Spleen (tissue), 11 donors: ENCODE measurements at regions not wholly inside any gene's neighbourhood (a gene's known extent, or its start where the extent isn't known, plus 50 kb on each side); places are given as distances from the start of the nearest gene placed in this dataset.

Experiments used
- DNase-seq: peaks from one replicate; pipeline ENCODE4 v3.0.0-alpha.2; 2020
- H3K27ac ChIP-seq, 8 donors: fragments of 200-600 bp; sonication (generic) in 7 of 8; 1 replicate in 4 of 8; 2 replicates in 4 of 8; pipeline versions ENCODE4 v1.5.0 to v1.8.0; 2016 to 2021; ENCODE audit warnings: inconsistent platforms in 4 of 8, mild to moderate bottlenecking in 4 of 8, moderate library complexity in 1 of 8
- H3K27me3 ChIP-seq, 7 donors: fragments of 200-600 bp; sonication (generic) in 6 of 7; replicated peaks in 1 of 7; 1 replicate in 4 of 7; 2 replicates in 3 of 7; pipeline versions ENCODE4 v1.5.0 to v1.8.0; 2016 to 2021; ENCODE audit warnings: inconsistent platforms in 3 of 7, mild to moderate bottlenecking in 1 of 7
- H3K36me3 ChIP-seq, 6 donors: fragments of 200-600 bp; sonication (generic) in 5 of 6; 1 replicate in 4 of 6; 2 replicates in 2 of 6; pipeline versions ENCODE4 v1.5.0 to v1.8.0; 2016 to 2021; ENCODE audit warnings: inconsistent platforms in 2 of 6
- H3K4me1 ChIP-seq, 6 donors: fragments of 200-600 bp; sonication (generic) in 5 of 6; 1 replicate in 3 of 6; 2 replicates in 3 of 6; pipeline versions ENCODE4 v1.5.0 to v1.8.0; 2016 to 2021; ENCODE audit warnings: inconsistent platforms in 3 of 6
- H3K4me3 ChIP-seq, 8 donors: fragments of 200-600 bp; sonication (generic) in 7 of 8; 1 replicate in 4 of 8; 2 replicates in 4 of 8; pipeline versions ENCODE4 v1.5.0 to v1.8.0; 2016 to 2021; ENCODE audit warnings: inconsistent platforms in 4 of 8, mild to moderate bottlenecking in 4 of 8, moderate library complexity in 2 of 8
- H3K9me3 ChIP-seq, 8 donors: fragments of 200-600 bp; sonication (generic) in 7 of 8; 1 replicate in 4 of 8; 2 replicates in 4 of 8; pipeline versions ENCODE4 v1.5.0 to v1.8.0; 2016 to 2021; ENCODE audit warnings: inconsistent platforms in 4 of 8
- POLR2A ChIP-seq, 3 donors: fragments of 450-650 bp; IDR thresholded peaks; one replicate each; pipeline ENCODE4 v1.5.1; 2017; ENCODE audit warnings: antibody characterized with exemption in 3 of 3, mild to moderate bottlenecking in 1 of 3
- POLR2AphosphoS5 ChIP-seq, 3 donors: sonication (generic); formaldehyde crosslinking; IDR thresholded peaks; one replicate each; pipeline ENCODE4 v1.5.1; 2017; ENCODE audit warnings: antibody characterized with exemption in 3 of 3
- WGBS, 5 donors: extraction: QIAGEN DNeasy Blood & Tissue Kit in 3 of 5; methylation state at CpG; one replicate each; pipeline versions ENCODE4 v1.1.5 to v1.1.7; 2013 to 2018; 5-methylcytosine and 5-hydroxymethylcytosine counted together
- intact Hi-C: fragments of 100-400 bp; cut with DNase I; formaldehyde crosslinking; loops from one replicate; pipeline ENCODE4 v1.15.0; 2023; ENCODE audit warnings: low total_unique reads
- TF ChIP-seq, protein P1 (sequence below), 11 experiments: fragments of 200-600 bp in 7 of 11; fragments of 450-650 bp in 4 of 11; sonication (generic) in 4 of 11; IDR thresholded peaks in 8 of 11; conservative IDR thresholded peaks in 3 of 11; 1 replicate in 7 of 11; 2 replicates in 4 of 11; pipeline versions ENCODE4 v1.4.0 to v1.8.0; 2016 to 2021; ENCODE audit warnings: antibody characterized with exemption in 11 of 11, inconsistent platforms in 4 of 11, mild to moderate bottlenecking in 1 of 11
- donor health status: healthy with polysubstance abuse.
- donor health status: DM: no; HTN: no; CAD: no; lungs with moderate emphysema.
- donor health status: DM: no; HTN: no; CAD: no.
- donor health status: Bipolar disorder and iron deficiency.
- donor health status: healthy.
- donor health status: DM: no; HTN: no; CAD: no.
- donor health status: DM: yes; HTN: yes; CAD: no.

DNA sequence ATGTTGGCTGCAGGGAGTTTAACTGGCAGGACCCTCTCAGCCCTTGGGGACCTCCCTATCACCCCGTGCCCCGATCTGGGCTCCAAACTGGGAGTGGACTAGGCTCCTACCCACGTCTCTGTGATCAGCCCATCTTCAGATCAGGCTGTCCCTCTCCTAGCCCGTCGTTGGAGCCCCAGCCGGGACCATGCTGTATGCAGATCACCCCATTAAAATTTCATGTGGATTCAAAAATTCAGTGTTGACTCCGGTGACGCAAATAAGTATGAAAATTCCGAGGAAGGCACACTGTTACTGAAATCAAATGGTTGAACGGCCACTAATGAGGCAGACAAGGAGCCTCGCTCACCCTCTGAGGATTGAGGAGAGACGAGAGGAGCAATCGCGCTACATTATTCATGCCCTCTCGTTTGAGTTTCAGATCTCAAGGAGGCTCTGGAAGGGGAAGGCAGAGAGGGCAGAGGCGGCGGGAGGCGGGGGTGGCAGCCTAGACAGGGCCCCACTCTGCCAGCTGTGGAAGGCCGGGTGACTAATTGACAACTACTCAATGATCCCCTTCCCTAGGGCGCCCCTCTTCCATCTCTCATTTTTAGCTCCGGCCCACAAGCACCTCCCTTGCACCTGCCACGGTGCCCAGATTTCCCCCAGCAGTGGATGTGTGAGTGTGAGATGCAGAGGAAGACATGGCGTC lies 255.4 kb downstream of the MIAT start:
- WGBS, 5 donors, result 38 to 45% (median 40%) methylated on average over 23 of the region's 23 CpGs
- peaks cover 0 to 10% (median 5%) of the 10 kb centered on the region in 8 donors for H3K9me3 ChIP-seq
- H3K36me3 ChIP-seq, result no peaks in the 10 kb centered on the region
- H3K4me3 ChIP-seq, result no peak overlapping the region
- H3K4me1 ChIP-seq, result no peaks in the 10 kb centered on the region
- no peak for DNase-seq
- peaks cover 0 to 36% (median 4%) of the 10 kb centered on the region in 7 donors for H3K27me3 ChIP-seq
- intact Hi-C loops, result no loop called here
- no peak overlapping the region for H3K27ac ChIP-seq
- TF ChIP-seq POLR2A (IDR thresholded peaks at IDR 0.05), result no peak
- TF ChIP-seq POLR2AphosphoS5 (IDR thresholded peaks at IDR 0.05), result no peak
- TF ChIP-seq, protein P1, sequence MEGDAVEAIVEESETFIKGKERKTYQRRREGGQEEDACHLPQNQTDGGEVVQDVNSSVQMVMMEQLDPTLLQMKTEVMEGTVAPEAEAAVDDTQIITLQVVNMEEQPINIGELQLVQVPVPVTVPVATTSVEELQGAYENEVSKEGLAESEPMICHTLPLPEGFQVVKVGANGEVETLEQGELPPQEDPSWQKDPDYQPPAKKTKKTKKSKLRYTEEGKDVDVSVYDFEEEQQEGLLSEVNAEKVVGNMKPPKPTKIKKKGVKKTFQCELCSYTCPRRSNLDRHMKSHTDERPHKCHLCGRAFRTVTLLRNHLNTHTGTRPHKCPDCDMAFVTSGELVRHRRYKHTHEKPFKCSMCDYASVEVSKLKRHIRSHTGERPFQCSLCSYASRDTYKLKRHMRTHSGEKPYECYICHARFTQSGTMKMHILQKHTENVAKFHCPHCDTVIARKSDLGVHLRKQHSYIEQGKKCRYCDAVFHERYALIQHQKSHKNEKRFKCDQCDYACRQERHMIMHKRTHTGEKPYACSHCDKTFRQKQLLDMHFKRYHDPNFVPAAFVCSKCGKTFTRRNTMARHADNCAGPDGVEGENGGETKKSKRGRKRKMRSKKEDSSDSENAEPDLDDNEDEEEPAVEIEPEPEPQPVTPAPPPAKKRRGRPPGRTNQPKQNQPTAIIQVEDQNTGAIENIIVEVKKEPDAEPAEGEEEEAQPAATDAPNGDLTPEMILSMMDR (IDR thresholded peaks at IDR 0.05 in 8 of 11, conservative IDR thresholded peaks at IDR 0.05 in 3 of 11), result no peak

DNA sequence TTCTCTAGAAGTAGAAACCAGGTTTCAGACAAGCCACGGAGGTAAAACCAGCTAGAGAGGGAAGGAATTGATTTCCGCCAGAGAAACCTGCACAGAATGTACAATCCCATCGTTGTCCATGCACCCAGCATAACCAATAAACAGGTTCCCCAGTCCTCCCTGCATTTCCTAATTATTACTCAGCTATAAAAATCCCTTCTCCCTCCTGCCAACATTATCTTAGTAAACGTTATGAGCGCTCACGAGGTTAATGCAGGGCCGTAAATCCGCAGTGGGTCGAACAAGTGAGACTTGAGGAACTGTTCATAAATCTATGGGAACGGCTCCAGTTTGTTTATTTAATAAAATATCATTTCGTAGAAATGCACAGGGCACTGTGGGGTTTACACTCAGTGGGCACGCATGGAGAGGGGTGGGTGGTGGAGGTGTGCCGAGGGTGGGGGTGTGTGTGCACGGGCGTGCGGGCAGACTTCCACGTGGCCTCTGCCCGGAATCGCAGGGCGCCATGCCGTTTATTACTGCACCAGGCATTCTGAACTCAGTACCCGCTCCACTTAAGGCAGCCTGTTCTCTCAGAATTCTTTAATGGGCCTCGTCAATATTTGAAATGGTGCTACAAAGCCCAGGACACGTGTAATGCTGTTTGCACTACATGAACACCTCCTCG lies 257.3 kb downstream of the MIAT start:
- H3K36me3 ChIP-seq, result no peaks in the 10 kb centered on the region
- no peaks in the 10 kb centered on the region for H3K4me1 ChIP-seq
- peaks cover 0 to 36% (median 4%) of the 10 kb centered on the region in 7 donors for H3K27me3 ChIP-seq
- WGBS, 5 donors, result 83 to 90% (median 88%) methylated on average over 25 of the region's 25 CpGs
- no peaks in the 10 kb centered on the region for H3K9me3 ChIP-seq
- no peak for DNase-seq
- intact Hi-C loops, result no loop called here
- no peak overlapping the region for H3K27ac ChIP-seq
- TF ChIP-seq POLR2AphosphoS5 (IDR thresholded peaks at IDR 0.05), result no peak
- no peak for TF ChIP-seq POLR2A (IDR thresholded peaks at IDR 0.05)
- TF ChIP-seq, protein P1 (IDR thresholded peaks at IDR 0.05 in 8 of 11, conservative IDR thresholded peaks at IDR 0.05 in 3 of 11), result no peak
- no peak overlapping the region for H3K4me3 ChIP-seq

DNA sequence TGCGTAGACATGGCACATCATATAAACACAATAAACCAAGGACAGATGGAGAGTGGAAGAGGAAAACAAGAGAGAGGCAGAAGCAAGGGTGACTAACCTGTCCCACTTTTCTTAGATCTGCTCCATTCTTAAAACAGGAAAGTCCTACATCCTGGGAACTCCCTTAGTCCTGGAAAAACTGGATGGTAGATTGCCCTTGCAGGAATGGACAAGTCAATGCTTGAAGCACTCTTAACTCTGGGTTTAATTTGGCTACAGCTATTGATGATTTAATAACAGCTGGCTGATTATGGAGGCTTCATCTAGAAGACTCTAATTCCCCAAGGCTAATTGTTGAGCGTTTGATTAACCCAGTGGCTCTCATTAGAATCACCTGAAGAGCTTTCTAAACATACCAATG lies 258.8 kb downstream of the MIAT start:
- 74 to 92% (median 89%) methylated on average over 2 of the region's 2 CpGs for WGBS, 5 donors

DNA sequence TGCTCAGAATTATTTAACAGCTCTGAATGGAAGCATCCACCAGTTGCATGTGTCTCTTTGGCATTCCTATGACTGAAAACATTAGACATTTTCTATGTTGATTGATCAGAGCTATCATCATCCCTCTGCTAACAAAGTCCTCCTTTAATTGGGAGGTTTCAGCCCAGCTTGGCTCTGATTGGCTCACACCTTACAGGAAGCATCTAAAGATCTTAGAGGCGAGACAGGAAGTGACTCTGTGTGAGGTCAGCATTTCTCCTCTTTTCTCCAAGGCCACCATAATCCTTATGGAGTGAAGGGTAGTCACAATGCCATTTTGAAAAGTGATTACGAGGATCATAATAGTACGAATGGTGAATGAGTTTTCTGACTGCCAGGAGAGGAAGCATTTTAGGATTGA lies 260.8 kb downstream of the MIAT start:
- no peak overlapping the region for H3K27ac ChIP-seq
- intact Hi-C loops, result no loop called here
- H3K4me3 ChIP-seq, result no peak overlapping the region
- peaks cover 0 to 26% (median 4%) of the 10 kb centered on the region in 7 donors for H3K27me3 ChIP-seq
- WGBS, 5 donors, result 58 to 67% (median 63%) methylated on average over 3 of the region's 3 CpGs
- TF ChIP-seq POLR2A (IDR thresholded peaks at IDR 0.05) (no peak), POLR2AphosphoS5 (IDR thresholded peaks at IDR 0.05) (no peak)
- TF ChIP-seq, protein P1 (IDR thresholded peaks at IDR 0.05 in 8 of 11, conservative IDR thresholded peaks at IDR 0.05 in 3 of 11), result no peak
- H3K4me1 ChIP-seq, result no peaks in the 10 kb centered on the region
- no peak for DNase-seq
- no peaks in the 10 kb centered on the region for H3K9me3 ChIP-seq
- H3K36me3 ChIP-seq, result no peaks in the 10 kb centered on the region

More for the DNA sequence above, 258.8 kb downstream of the MIAT start:
- H3K27ac ChIP-seq, result no peak overlapping the region
- no peak for TF ChIP-seq POLR2A (IDR thresholded peaks at IDR 0.05)
- TF ChIP-seq POLR2AphosphoS5 (IDR thresholded peaks at IDR 0.05), result no peak
- TF ChIP-seq, protein P1 (IDR thresholded peaks at IDR 0.05 in 8 of 11, conservative IDR thresholded peaks at IDR 0.05 in 3 of 11), result no peak
- intact Hi-C loops, result no loop called here
- peaks cover 0 to 36% (median 4%) of the 10 kb centered on the region in 7 donors for H3K27me3 ChIP-seq
- no peaks in the 10 kb centered on the region for H3K36me3 ChIP-seq
- DNase-seq, result no peak
- no peak overlapping the region for H3K4me3 ChIP-seq
- H3K4me1 ChIP-seq, result no peaks in the 10 kb centered on the region
- H3K9me3 ChIP-seq, result no peaks in the 10 kb centered on the region
